ENCODE measurements at regions not wholly inside any gene's neighbourhood (a gene's known extent, or its start where the extent isn't known, plus 50 kb on each side); places are given as distances from the start of the nearest gene placed in this dataset.
"Not testable (repeated sequence)": the region's sequence is repeated elsewhere in the genome, so short reads cannot be mapped to it uniquely, and the experiment has no call there.

DNA sequence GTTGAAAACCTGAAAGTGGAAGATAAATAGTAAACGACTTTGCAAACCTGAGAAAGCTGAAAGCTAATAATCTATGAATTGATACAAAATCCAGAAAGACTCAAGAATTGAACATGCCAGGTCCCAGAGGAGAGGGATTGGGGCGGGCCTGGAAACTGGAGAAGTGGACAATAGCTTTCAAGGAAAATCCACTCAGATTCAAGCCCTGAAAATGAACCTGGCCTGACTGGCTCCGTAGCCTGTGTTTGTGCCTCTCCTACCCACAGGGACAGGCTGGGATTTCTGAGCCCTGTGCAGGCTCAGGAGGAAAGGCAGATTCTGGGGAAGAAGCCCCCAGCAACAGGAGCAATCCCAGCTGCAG, 274.8 kb upstream of the HS6ST1 start:
- no peak for DNase-seq

DNA sequence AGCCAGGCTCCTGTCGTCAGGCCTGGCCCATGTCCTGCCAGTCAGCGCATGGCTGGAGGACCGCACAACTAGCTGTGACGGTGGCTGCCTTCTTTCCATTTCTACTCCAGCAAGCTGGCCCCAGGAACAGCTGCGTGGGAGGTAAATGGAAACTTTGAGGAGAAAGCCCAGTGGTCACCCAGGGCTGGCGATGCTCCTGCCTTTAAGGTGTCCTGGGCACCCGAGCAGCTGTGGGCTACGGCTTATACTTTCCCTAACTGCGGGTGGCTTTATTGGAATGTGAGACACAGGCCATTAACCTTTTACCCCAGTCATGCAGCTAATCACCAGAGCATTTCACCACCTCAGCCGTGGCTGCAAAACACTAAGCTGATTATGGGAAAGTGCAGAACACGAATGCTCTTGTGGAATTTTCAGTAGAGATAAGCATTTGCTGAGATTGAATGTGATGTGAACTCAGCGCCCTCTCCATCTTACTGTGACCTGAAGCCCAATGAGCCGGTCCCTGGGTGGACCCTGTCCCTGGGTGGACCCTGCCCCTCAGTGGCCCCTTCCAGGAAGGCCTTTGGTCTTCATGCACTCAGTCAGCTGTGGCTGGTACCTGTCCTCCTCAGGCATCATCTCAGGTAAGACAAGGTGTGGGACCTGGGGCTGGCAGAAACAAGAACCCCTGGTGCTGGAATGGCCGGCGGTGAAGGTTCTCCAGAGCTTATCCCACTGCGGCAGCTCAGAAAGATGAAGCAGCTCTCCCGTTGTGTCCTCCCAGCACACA, 275.4 kb upstream of the HS6ST1 start:
- DNase-seq = no peak

DNA sequence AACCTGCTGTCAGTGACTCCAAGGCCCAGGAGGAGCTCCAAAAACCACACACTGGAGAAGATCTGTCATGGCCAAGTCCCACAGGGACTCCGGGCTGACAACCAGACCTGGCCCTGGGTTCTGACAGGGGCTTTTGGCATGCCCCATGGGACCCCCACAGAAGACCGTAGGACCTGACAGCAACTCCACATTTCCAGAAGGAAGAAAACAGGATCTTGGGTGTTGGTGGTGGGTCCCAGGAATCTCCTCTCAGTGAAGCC, 275.9 kb upstream of the HS6ST1 start:
- DNase-seq = no peak

DNA sequence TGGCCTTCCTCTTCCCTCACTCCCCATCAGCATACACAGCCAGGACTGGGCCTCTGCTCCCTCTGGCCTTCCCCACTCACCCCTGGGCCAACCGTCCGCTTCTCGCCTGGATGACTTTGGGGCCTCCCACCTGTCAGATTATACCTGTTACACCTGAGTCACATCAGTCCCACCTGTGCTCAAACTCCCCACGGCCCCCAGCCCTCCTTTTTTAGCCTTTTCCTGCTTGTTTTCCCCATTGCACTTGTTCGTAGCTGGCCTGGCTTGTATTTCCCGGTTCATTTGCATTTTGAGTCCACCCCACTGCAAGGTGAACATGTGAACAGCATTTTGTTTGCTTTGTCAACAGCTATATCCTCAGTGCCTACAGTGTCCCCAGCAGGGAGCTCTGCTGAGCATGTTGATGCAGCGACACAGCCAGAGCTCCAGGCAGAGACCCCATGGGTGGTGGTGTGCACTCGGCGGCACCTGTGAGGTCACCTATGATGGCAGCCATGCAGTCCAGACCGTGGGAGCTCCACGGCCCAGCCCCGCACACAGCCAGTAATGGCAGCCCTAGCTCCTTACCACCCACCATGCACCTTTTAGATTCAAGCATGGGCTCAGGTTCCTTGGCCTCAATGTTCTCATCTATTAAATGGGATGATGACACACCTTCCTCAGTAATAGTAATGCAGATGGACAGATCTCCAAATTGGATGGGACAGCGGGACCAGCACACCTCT, 276.4 kb upstream of the HS6ST1 start:
- DNase-seq = no peak

DNA sequence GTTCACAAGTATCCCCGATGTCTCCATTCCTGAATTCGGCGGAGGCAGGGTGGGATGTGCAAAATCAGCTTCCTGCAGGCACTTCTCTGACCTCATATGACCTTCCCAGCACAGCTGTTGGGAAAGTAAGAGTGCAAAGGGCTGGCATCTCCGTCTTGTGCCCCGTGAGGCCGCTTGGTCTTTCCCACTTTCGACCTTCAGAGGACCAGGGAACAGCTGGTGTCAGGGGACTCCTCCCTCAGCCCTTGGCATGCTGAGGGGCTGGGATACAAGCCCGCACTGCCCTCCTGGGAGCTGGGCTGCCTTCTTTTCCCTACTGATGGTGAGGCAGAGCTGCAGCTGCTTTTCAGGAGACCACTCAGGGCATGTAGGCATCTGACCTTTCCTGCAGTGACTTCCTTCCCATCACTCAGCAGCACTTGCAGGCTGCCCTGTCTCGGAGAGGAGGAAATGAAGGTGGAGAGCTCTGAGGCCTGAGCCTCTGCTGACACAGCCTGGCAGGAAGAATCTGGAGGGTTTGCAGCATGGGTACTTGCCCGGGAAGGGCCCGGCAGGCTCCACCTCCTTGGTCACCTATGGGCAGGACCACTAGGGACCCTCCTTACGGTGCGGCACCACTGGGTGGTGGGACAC, 277.2 kb upstream of the HS6ST1 start:
- no peak for DNase-seq

DNA sequence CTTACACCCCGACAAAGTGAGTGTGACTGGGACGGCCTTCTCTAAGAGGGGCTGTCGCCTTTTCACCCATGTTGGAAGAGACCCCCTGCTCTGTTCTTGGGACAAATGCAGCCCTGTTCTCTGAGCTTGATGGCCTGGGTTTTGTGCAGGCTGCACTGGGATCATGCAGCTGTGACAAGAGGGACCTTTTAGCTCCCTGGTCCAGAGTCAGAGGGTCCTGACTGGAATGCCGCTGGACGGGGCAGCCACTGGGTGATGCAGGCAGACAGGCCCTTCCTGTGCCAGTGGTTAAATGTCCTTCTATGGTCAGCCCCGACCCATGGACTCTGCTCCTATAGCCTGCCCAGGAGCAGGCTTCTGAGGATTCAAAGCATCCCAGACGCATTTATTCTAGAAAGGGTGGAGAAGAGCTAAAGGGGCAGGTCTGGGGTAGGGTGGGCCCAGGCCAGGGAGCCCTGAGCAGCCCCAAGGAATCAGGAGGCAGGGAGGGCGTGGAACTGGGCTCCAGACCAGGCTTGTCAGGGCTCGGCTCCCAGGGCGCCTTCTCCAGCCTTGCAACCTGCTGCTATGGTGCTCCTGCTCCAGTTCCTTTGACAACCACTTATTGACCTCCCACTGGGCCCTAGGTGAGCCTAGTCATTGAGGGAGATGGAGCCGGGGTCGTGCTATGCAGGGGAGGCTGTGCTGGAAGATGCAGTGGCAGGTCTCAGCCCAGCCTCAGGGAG, 277.9 kb upstream of the HS6ST1 start:
- DNase-seq = no peak

DNA sequence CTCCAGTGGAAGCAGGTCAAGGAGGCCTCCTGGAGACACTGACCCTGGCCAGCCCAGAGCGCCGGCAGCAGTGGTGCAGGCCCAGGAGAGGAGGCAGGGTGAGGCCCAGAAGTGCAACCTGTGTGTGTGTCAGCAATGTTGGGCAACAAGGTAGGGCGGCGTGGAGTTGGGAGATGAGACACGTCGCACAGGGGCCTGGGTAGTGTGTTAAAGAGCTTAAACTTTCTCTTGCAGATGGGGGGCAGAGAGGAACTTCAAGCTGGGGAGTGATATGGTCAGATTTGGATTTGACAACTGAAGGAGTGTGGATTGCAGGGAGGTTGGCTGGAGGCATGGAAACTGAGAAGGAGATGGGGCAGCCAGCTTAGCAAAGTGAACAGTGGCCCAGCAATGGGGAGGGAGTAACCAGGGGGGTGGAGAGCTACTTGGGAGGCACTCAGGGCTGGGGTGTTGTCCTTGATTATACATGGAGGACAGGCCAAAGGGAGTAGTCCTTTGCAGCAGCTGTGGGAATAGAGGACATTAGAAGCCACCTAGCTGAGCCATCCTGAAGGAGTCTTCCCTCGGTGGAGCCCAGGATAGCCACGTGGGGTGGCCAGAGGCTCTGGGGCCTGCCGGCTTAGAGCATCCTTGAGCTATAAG, 278.6 kb upstream of the HS6ST1 start:
- DNase-seq = no peak

DNA sequence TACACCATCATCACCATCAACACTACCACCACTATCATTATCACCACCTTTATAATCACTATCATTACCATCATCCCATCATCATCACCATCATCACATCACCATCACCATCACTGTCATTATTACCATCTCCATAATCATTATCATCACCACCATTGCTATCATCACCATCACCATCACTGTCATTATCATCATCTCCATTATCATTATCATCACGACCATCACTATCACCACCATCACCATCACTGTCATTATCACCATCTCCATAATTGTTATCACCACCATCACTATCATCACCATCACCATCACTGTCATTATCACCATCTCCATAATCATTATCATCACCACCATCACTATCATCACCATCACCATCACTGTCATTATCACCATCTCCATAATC, 279.6 kb upstream of the HS6ST1 start:
- not testable (repeated sequence) for DNase-seq

DNA sequence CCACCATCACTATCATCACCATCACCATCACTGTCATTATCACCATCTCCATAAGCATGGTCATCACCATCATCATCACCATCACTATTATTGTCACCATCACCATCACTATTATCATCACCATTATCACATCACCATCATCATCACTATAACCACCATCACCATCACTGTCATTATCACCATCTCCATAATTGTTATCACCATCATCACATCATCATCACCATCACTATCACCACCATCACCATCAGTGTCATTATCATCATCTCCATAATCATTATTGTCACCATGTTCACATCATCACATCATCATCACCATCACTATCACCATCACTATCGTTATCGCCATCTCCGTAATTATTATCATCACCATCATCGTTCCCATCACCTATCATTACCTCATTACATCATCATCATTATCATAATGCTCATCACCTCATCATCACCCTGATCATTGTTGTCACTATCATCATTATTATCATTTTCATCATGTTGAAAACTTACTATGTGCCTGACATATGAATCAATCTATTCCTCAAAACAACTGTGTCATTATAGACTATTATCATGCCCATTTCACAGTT, 280.3 kb upstream of the HS6ST1 start:
- no peak for DNase-seq

DNA sequence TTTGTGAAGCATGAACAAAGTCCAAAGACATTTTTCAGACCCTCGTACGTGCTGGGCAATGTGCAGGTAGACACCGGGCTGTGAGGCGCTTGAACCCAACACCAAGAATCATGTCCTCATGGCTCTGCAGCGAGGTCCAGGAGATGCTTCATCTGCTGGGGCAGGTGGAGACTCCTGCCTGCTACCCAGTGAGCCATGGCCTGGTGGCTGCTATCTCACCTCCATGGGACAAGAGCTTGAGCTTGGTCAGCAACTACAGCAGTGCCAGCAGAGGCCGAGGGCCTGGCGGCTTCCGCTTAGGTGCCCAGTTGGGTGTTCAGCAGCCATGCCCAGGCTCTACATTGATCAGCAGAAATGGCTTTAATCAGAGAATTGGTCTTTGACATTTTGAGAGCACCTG, 281.0 kb upstream of the HS6ST1 start:
- no peak for DNase-seq

DNA sequence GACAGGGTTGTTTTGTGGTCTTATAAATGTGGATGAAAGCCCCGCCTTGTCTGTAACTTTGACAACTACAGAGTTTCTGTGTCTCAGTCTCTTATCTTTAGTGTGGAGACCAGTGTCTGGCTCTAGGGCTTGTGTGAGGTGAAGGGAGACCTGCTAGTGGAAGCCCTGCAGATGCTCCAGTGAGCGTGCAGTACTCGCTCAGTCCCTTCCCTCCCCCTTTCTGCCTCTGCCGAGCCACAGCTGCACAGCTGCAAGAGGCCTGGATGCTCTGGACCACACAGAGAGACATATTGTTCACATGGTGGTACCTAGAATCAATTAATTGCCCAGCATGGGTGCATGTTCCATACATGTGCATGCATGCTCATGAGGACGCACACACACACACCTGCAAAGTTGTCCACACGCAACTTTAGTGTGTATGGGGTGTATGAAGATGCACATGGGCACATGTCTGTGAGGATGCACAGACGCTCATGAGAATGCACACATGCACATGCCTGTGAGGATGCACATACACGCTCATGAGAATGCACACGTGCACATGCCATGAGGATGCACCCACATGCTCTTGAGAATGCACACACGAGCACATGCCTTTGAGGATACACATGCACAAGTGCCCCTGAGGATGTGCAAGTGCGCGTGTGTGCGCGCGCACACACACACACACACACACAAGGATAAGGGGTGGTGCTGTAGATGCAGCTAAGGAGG, 282.1 kb upstream of the HS6ST1 start:
- no peak for DNase-seq

DNA sequence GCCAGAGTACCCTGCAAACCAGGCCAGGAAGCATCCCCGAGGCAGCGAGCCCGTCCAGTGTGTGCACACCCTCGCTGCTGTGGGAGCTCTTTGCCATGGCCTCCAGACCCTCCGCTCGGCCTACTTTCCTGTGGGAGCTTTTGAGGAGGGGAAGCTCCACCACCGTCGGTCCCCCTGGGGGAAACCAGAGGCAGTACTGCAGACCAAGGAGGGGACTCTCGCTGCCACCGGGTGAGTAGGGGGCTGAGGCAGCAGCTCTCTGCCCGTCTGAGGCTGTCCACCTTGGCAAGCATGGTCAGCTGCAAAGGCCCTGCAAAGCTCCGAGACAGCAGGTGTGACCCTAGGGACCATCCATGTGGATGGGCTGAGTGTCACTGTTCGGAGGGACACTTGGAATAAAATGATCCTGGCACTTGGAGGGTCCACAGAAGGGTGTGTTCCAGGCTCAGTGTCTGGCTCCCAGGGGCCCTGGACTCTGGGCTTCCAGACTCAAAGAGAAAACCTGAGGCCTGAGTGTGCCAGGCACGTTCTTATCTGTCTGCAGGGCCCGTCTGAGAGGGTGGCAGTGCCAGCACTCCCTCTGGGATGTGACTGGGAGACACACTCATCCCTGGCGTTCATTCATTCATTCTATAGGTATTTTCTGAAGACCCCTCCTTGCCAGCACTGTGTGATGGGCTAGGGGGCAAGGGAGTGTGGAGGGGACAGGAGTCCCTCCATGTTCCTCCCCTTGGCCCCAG, 282.8 kb upstream of the HS6ST1 start:
- no peak for DNase-seq

DNA sequence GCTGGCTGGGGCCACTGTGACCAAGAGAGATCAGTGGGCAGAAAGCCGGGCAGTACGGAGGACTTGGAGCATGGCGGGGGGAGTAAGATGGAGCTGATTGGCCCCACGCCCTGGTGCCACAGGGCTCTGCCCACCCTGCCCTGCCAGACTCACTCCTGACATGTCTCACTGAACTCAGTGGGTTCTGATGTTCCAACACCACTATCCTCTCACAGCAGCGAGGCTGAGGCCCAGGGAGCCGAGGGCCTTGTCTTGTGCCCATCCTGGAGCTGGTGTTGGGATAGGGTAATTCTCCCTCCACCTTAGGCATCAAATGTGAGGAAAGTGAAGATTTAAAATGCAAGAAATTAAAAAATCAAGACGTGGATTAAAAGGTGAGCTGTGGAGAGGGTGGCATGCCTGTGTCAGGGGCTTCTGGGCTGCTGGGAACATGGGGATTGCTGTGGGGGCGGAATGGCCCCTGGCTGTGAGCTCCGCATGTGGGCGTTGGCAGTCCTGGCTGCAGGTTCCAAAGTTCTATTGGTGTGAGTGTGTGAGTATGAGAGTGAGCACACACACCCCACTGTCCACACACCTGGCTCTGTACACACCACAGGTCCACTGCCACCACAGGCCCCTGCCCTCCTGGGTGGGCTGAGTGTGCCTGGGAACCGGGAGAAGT, 283.5 kb upstream of the HS6ST1 start:
- DNase-seq = no peak

DNA sequence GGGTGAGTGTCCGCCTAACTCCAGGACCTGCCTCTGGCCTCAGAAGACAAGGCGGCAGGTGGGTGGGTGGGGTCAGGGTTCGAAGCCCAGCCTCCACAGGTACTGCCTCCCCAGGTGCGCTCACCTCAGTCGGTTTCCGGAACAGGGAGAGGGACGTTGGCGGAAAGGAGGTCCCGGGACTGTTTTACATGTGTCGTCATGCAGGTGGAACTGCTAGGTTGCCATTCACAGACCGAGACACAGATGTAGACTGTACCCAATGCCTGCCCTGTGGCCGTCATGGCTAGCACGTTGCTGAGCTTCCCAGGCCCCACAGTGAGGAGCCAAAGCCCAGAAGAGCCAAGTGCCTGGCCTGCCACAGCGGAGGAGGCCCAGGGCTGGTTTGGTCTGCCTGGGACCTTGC, 284.0 kb upstream of the HS6ST1 start:
- DNase-seq = no peak

DNA sequence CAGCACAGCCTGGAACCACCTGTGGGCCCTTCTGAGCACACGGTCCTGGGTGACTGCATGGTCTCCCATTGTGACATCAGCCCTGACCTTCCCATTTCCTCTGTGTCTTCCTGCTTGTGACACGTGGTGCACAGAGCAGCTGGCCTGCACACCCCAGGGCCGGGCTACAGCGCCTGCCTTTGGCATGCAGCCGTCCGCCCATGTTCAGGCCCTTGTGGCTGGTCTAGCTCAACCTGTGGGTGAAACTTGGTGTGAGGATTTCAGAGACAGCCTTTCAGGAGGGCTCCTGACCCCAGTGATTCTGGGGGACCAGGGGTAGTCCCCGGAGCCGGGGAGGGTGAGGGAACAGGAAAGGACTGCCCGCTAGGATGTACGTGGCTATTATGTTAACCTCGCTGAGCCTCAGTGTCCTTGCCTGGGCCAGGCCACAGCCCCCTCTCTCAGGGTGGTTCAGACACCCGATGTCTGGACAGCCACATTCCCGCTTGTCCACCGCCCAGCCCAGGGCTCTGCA, 284.8 kb upstream of the HS6ST1 start:
- no peak for DNase-seq

DNA sequence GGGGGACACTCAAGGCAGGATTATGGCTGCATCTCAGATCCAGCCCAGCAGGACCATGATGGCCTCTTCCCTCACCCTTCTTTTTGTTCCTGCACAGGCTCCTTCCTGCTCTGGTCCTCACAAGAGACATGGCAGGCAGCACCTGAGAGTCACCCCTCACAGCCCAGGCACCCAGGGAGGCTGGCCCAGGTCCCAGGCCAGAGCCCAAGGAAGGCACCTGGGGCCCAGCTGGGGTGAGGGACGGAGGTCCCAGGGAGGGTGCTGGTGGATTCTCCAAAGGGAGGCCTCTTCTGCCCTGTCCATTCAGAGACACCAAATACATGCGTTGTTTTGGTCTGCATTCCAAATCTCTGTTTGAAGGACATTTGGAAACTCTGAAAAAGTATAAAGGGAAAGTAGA, 285.4 kb upstream of the HS6ST1 start:
- no peak for DNase-seq

DNA sequence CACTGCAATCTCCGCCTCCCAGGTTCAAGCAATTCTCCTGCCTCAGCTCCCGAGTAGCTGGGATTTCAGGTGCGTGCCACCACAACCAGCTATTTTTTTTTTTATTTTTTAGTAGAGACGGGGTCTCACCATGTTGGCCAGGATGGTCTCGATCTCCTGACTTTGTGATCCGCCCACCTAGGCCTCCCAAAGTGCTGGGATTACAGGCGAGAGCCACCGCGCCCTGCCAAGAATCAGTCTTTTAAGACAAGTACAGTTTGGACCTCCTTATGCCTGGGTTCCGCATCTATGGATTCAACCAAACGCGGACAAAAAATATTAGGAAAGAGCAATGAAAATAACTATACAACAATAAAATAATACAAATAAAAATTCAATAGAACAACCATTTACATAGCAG, 285.9 kb upstream of the HS6ST1 start:
- not testable (repeated sequence) for DNase-seq

DNA sequence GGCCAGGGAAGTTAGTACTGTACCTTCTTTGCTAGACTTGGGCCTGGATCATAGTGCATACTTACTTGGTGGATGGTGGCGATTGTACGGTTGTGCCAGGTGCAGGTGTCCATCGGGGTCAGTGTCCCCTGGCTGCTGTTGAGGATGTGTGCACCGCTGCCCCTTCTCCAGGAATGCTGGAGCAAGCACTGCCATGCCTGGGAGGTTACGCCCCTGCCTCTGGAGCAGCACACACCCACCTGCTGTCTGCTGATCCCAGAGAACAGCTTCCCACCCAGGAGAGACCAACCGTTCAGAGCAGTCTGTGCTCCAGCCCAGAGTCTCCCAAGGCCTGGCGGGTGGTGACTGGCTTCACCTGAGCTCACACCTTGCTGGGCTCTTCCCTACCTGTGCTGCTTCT, 286.8 kb upstream of the HS6ST1 start:
- DNase-seq = no peak

DNA sequence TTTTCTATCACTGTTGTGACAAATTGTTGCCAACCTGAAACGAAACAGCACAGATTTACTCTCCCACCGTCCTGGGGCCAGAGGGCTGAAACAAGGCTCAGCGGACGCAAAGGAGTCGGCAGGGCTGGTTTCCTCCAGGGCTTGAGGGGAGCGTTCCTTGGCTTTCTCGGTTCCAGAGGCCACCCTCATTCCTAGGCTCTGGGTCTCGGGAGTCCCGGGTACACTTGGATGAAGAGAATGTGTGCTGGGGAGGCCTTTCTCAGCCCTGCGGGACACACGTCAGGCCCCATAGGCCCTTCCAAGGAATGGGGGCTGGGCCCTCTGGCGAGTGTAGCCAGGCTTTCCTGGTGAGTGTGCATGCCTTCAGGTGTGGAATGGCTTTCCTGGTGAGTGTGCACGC, 287.3 kb upstream of the HS6ST1 start:
- DNase-seq = no peak
